Smooth muscle cell (in vitro differentiated cells): ENCODE measurements at regions not wholly inside any gene's neighbourhood (a gene's known extent, or its start where the extent isn't known, plus 50 kb on each side); places are given as distances from the start of the nearest gene placed in this dataset.

Source experiments
- DNase-seq: peaks from one replicate; lab custom pipeline; 2025; ENCODE audit not compliant: unreplicated experiment; lab: John Stamatoyannopoulos, UW
- H2AFZ ChIP-seq: fragments of 200-600 bp; sonication (generic); 2 replicates; pipeline ENCODE4 v1.6.0; 2016; ENCODE audit warnings: antibody characterized with exemption, low read depth, mild to moderate bottlenecking
- H3F3A ChIP-seq: fragments of 200-600 bp; sonication (generic); 2 replicates; pipeline ENCODE4 v1.6.0; 2017; ENCODE audit warnings: antibody characterized with exemption, low read depth
- H3K27ac ChIP-seq: fragments of 200-600 bp; sonication (generic); 2 replicates; pipeline ENCODE4 v1.5.1; 2016; ENCODE audit warnings: low read depth, mild to moderate bottlenecking
- H3K27me3 ChIP-seq: fragments of 200-600 bp; sonication (generic); 2 replicates; pipeline ENCODE4 v1.6.1; 2016; ENCODE audit warnings: low read depth, mild to moderate bottlenecking
- H3K36me3 ChIP-seq: fragments of 200-600 bp; sonication (generic); 2 replicates; pipeline ENCODE4 v1.5.1; 2016; ENCODE audit warnings: low read depth
- H3K4me1 ChIP-seq: fragments of 200-600 bp; sonication (generic); 2 replicates; pipeline ENCODE4 v1.5.1; 2016; ENCODE audit warnings: low read depth
- H3K4me2 ChIP-seq: fragments of 200-600 bp; sonication (generic); 2 replicates; pipeline ENCODE4 v1.6.0; 2016; ENCODE audit warnings: mild to moderate bottlenecking
- H3K4me3 ChIP-seq: fragments of 200-600 bp; sonication (generic); 2 replicates; pipeline ENCODE4 v1.5.1; 2016; ENCODE audit warnings: mild to moderate bottlenecking
- H3K79me2 ChIP-seq: fragments of 200-600 bp; sonication (generic); 2 replicates; pipeline ENCODE4 v1.6.0; 2016; ENCODE audit warnings: low read depth, mild to moderate bottlenecking
- H3K9ac ChIP-seq: fragments of 200-600 bp; sonication (generic); 2 replicates; pipeline ENCODE4 v1.6.0; 2016; ENCODE audit warnings: low read depth
- H3K9me3 ChIP-seq: fragments of 200-600 bp; sonication (generic); replicated peaks from 2 replicates; pipeline ENCODE4 v1.5.1; 2016; ENCODE audit warnings: low read depth
- H4K20me1 ChIP-seq: fragments of 200-600 bp; sonication (generic); 2 replicates; pipeline ENCODE4 v1.6.0; 2016; ENCODE audit warnings: low read depth
- WGBS: methylation state at CpG from one replicate; pipeline ENCODE4 v1.1.7; 2016; ENCODE audit warnings: low lambda C conversion rate; 5-methylcytosine and 5-hydroxymethylcytosine counted together
- TF ChIP-seq, protein P1 (sequence below): fragments of 200-600 bp; sonication (generic); IDR thresholded peaks from 2 replicates; pipeline ENCODE4 v1.5.1; 2017; ENCODE audit warnings: borderline replicate concordance, mild to moderate bottlenecking, antibody characterized with exemption; ENCODE audit not compliant: insufficient read depth, poor library complexity, severe bottlenecking

GRCh38 chr2:18889565-18890332, 300.4 kb upstream of the NT5C1B start:
- H4K20me1 ChIP-seq = no peaks in the 10 kb centered on the region
- no peak overlapping the region for H3K27ac ChIP-seq
- H3K9me3 ChIP-seq = no peaks in the 10 kb centered on the region
- no peak for DNase-seq
- no peak overlapping the region for H3K4me3 ChIP-seq
- TF ChIP-seq, protein P1, sequence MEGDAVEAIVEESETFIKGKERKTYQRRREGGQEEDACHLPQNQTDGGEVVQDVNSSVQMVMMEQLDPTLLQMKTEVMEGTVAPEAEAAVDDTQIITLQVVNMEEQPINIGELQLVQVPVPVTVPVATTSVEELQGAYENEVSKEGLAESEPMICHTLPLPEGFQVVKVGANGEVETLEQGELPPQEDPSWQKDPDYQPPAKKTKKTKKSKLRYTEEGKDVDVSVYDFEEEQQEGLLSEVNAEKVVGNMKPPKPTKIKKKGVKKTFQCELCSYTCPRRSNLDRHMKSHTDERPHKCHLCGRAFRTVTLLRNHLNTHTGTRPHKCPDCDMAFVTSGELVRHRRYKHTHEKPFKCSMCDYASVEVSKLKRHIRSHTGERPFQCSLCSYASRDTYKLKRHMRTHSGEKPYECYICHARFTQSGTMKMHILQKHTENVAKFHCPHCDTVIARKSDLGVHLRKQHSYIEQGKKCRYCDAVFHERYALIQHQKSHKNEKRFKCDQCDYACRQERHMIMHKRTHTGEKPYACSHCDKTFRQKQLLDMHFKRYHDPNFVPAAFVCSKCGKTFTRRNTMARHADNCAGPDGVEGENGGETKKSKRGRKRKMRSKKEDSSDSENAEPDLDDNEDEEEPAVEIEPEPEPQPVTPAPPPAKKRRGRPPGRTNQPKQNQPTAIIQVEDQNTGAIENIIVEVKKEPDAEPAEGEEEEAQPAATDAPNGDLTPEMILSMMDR = no peak
- no peak overlapping the region for H3K4me2 ChIP-seq
- WGBS = 86% methylated on average over 5 of the region's 5 CpGs
- H3K4me1 ChIP-seq = no peaks in the 10 kb centered on the region
- no peaks in the 10 kb centered on the region for H3K27me3 ChIP-seq
- no peak overlapping the region for H2AFZ ChIP-seq
- H3K9ac ChIP-seq = no peak overlapping the region
- no peaks in the 10 kb centered on the region for H3F3A ChIP-seq
- H3K79me2 ChIP-seq = no peaks in the 10 kb centered on the region
- no peaks in the 10 kb centered on the region for H3K36me3 ChIP-seq

DNA sequence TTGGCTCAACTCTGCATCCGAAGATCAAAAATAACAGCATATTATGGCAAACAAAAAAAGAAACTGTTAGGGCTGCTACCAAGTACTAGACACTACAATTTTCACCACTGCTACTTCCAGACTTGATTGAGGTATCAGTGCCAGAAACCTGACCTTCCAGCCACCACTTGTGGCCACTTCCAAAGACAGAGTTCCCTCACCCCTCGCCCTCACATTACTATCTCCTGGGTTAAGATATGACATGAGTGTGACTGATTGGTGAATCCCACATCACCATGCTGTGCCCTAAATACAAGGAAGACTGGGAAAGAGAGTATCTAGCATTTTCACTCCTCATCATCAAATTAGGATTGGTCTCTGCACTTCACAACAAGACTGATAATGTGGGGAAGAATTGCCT, 296.1 kb upstream of the NT5C1B start:
- WGBS = 60% methylated on average over 2 of the region's 2 CpGs

DNA sequence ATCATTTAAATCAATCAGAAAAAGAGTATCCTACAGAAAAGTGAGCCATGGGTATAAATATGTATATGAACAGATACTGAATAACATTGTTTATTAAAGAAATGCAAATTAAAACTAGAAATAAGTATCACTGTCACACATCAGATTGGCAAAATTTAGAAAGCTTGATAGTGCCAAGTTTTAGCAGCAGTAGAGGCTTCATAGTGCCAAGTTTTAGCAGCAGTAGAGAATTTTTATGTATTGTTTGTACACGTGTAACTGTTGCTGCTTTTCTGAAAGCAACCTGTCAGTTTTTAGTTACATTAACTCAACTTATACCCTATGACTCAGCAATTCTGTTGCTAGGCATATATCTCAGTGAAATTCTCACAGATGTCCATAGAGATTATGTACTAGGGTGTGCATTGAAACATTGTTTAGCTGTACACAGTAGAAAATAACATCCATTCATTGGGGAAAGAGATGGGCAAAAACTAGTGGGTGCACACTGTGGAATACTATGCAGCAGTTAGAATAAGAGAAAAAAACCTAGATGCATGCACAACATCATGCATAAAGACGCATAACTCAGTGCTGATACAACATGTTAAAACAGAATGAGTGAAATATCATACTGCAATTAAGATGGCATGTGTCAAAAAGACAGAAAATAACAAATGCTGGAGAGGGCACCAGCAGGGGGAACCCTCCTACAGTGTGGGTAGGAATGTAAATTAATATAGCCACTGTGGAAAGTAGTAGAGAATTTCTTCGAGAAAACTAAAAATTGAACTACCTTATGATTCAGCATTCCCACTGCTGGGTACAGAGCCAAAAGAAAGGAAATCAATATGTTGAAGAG, 294.5 kb upstream of the NT5C1B start:
- no peaks in the 10 kb centered on the region for H3F3A ChIP-seq
- H3K9me3 ChIP-seq = no peaks in the 10 kb centered on the region
- TF ChIP-seq, protein P1 = peak; percentile 43
- H3K4me2 ChIP-seq = no peak overlapping the region
- H3K79me2 ChIP-seq = no peaks in the 10 kb centered on the region
- 70% methylated on average over 3 of the region's 3 CpGs for WGBS
- no peaks in the 10 kb centered on the region for H3K27me3 ChIP-seq
- no peaks in the 10 kb centered on the region for H3K36me3 ChIP-seq
- no peak overlapping the region for H3K27ac ChIP-seq
- no peak overlapping the region for H3K9ac ChIP-seq
- H3K4me3 ChIP-seq = no peak overlapping the region
- DNase-seq = no peak
- no peaks in the 10 kb centered on the region for H4K20me1 ChIP-seq
- no peaks in the 10 kb centered on the region for H3K4me1 ChIP-seq
- H2AFZ ChIP-seq = no peak overlapping the region

More for the DNA sequence above, 296.1 kb upstream of the NT5C1B start:
- H3K36me3 ChIP-seq = no peaks in the 10 kb centered on the region
- no peaks in the 10 kb centered on the region for H3F3A ChIP-seq
- H3K9me3 ChIP-seq = no peaks in the 10 kb centered on the region
- H3K4me1 ChIP-seq = no peaks in the 10 kb centered on the region
- H4K20me1 ChIP-seq = no peaks in the 10 kb centered on the region
- no peak overlapping the region for H3K4me3 ChIP-seq
- no peaks in the 10 kb centered on the region for H3K79me2 ChIP-seq
- H3K27me3 ChIP-seq = no peaks in the 10 kb centered on the region
- DNase-seq = no peak
- no peak overlapping the region for H3K9ac ChIP-seq
- TF ChIP-seq, protein P1 = no peak
- H3K27ac ChIP-seq = no peak overlapping the region
- no peak overlapping the region for H3K4me2 ChIP-seq
- no peak overlapping the region for H2AFZ ChIP-seq
